ENCODE measurements at regions not wholly inside any gene's neighbourhood (a gene's known extent, or its start where the extent isn't known, plus 50 kb on each side); places are given as distances from the start of the nearest gene placed in this dataset.

- Mint-ChIP-seq H3K27ac (no peak overlapping the region), H3K4me3 (no peak overlapping the region), H3K36me3 (no peaks in the 10 kb centered on the region), H3K9me3 (no peaks in the 10 kb centered on the region), H3K27me3 (no peaks in the 10 kb centered on the region), H3K4me1 (ENCODE audit: unreplicated experiment) (peaks cover 10% of the 10 kb centered on the region)
- no peak for DNase-seq (ENCODE audit: extremely low spot score, unreplicated experiment)
- TF ChIP-seq, protein P1, sequence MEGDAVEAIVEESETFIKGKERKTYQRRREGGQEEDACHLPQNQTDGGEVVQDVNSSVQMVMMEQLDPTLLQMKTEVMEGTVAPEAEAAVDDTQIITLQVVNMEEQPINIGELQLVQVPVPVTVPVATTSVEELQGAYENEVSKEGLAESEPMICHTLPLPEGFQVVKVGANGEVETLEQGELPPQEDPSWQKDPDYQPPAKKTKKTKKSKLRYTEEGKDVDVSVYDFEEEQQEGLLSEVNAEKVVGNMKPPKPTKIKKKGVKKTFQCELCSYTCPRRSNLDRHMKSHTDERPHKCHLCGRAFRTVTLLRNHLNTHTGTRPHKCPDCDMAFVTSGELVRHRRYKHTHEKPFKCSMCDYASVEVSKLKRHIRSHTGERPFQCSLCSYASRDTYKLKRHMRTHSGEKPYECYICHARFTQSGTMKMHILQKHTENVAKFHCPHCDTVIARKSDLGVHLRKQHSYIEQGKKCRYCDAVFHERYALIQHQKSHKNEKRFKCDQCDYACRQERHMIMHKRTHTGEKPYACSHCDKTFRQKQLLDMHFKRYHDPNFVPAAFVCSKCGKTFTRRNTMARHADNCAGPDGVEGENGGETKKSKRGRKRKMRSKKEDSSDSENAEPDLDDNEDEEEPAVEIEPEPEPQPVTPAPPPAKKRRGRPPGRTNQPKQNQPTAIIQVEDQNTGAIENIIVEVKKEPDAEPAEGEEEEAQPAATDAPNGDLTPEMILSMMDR (conservative IDR thresholded peaks at IDR 0.05), result no peak
Measured at GRCh38 chr6:104638841-104639290, 220.9 kb downstream of the HACE1 start.

- Mint-ChIP-seq H3K27me3 (no peaks in the 10 kb centered on the region), H3K36me3 (no peaks in the 10 kb centered on the region), H3K4me3 (no peak overlapping the region), H3K27ac (no peak overlapping the region), H3K9me3 (no peaks in the 10 kb centered on the region), H3K4me1 (ENCODE audit: unreplicated experiment) (peaks cover 15% of the 10 kb centered on the region)
- no peak for DNase-seq (ENCODE audit: extremely low spot score, unreplicated experiment)
- TF ChIP-seq, protein P1 (conservative IDR thresholded peaks at IDR 0.05), result no peak
Measured at GRCh38 chr6:104633125-104633524, 226.6 kb downstream of the HACE1 start.

DNA sequence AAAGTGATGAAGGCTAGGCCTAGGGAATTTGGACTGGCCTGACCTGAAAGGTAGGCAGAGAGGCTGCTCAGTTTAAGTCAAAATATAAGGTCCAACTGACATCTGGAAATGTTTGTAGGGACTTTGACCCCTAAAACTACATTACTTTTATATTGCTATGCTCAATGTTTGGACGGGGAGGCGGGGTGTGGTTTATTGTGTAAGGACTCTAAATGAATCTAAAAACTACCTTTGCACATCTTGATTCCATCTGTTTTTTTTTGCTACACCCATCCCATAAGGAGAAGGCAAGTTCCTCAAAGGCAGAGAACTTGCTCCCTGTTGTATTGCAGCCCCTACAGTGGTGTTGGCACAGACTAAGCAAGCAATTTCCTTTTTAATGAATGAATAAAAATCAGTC lies 227.1 kb downstream of the HACE1 start:
- TF ChIP-seq, protein P1 (conservative IDR thresholded peaks at IDR 0.05), result no peak
- Mint-ChIP-seq H3K36me3 (no peaks in the 10 kb centered on the region), H3K4me3 (no peak overlapping the region), H3K27ac (no peak overlapping the region), H3K27me3 (no peaks in the 10 kb centered on the region), H3K9me3 (no peaks in the 10 kb centered on the region), H3K4me1 (ENCODE audit: unreplicated experiment) (peaks cover 15% of the 10 kb centered on the region)
- DNase-seq (ENCODE audit: extremely low spot score, unreplicated experiment), result no peak

DNA sequence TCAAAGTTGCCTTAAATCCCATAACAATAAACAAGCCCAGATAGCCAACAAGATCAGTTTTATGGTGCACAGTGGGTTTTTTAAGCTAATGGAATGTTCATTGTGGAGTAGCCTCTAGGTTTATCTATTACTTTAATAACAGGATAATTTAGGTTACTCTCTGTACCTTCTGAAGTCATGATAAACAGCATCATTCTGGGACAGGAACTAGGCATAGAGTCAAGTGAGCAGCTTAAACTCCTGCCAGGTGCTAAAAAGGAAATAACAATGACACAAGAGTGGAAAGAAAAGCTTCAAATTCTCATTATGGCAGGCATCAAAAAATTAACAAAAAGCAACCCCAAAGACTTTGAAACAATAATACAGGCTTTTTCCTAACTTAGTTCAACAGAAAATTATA lies 228.8 kb downstream of the HACE1 start:
- Mint-ChIP-seq H3K9me3 (no peaks in the 10 kb centered on the region), H3K4me3 (no peak overlapping the region), H3K36me3 (no peaks in the 10 kb centered on the region), H3K4me1 (ENCODE audit: unreplicated experiment) (peaks cover 15% of the 10 kb centered on the region), H3K27me3 (no peaks in the 10 kb centered on the region), H3K27ac (no peak overlapping the region)
- TF ChIP-seq, protein P1 (conservative IDR thresholded peaks at IDR 0.05), result no peak
- DNase-seq (ENCODE audit: extremely low spot score, unreplicated experiment), result no peak

DNA sequence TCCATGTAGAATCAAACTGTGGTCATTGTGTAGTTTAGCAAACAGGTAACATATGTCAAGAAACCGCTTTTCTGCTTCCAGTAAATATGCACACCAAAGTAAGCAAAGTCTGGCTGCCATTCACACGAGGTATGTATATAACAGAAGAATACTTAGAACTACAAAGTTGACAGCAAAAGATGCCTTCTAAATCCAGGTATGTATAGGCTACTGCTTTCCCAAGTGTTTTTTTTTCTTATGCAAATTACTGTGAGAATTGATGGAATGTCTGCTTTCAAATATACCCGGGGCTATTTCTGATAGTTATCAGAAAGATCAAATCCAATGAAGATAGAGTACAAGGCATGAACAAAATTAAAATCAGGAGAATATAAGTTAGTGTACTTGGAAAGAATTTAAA lies 229.2 kb downstream of the HACE1 start:
- Mint-ChIP-seq H3K27ac (no peak overlapping the region), H3K4me1 (ENCODE audit: unreplicated experiment) (peaks cover 16% of the 10 kb centered on the region)
- no peak for DNase-seq (ENCODE audit: extremely low spot score, unreplicated experiment)

More for the DNA sequence above, 229.2 kb downstream of the HACE1 start:
- Mint-ChIP-seq H3K36me3 (no peaks in the 10 kb centered on the region), H3K9me3 (no peaks in the 10 kb centered on the region), H3K4me3 (no peak overlapping the region), H3K27me3 (peaks cover under 1% of the 10 kb centered on the region)
- TF ChIP-seq, protein P1 (conservative IDR thresholded peaks at IDR 0.05), result no peak

Data from type B pancreatic cell (in vitro differentiated cells).